Non-pigmented ciliary epithelial cell (primary cell): ENCODE measurements at regions not wholly inside any gene's neighbourhood (a gene's known extent, or its start where the extent isn't known, plus 50 kb on each side); places are given as distances from the start of the nearest gene placed in this dataset.
"Not testable (repeated sequence)": the region's sequence is repeated elsewhere in the genome, so short reads cannot be mapped to it uniquely, and the experiment has no call there.

ENCODE experiments used
- DNase-seq: peaks from one replicate; pipeline ENCODE4 v3.0.0-alpha.2; 2010; ENCODE audit warnings: low read depth

DNA sequence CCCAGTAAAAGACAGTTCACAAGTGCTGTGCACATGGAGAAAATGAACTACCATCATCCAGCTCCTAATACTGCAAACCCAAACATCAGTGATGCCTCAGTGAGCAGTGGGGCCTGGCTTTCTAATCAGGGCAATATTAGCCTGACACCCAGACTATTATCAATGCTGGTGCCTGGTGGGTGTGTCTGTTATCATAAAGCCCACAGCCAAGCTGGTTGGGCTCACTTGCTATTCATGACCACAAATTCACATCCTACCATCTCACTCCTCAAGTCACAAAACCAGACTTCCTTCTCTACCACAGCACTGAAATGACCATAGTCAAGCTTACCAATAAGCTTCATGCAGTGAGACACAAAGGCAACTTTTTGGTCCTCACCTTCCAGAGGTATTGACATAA is 180.8 kb upstream of the PLN start:
- no peak for DNase-seq

DNA sequence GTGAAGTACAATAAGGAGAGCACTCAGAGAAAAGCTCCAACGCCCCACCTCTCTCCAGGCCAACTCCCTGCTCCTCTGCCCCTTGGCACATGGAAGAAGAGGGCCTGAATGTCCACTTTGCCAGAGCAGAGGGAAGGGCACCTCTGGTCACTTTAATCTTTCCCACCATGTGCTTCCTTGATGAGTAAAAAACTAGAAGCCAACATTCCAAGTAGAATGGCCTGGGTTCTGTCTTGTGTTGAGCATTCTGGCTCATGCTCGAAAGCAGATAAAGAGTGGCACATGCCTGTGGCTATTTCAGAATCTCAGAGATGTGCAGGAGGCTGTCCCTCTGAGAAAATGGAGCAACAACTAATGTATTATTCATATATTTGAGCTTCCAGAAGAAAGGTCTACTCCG is 177.4 kb upstream of the PLN start:
- DNase-seq: no peak

DNA sequence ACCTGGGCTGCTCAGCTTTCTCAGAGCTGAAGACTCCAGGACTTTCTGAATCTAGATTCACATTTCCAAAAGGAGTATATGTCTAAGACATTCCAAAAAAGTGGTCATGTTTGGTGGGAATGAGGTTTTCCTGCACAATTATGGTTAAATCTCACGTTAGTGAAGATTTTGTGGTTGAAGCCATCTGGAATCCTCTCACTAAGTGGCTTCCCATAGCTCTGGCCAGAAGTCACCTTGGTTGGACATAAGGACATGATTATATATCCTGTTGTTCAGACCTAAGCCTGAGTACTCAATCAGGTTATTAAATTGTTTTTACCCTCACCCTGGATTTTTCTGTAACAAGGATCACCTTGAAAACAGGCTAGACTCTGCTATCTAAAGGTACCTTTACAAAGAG is 176.1 kb upstream of the PLN start:
- no peak for DNase-seq

DNA sequence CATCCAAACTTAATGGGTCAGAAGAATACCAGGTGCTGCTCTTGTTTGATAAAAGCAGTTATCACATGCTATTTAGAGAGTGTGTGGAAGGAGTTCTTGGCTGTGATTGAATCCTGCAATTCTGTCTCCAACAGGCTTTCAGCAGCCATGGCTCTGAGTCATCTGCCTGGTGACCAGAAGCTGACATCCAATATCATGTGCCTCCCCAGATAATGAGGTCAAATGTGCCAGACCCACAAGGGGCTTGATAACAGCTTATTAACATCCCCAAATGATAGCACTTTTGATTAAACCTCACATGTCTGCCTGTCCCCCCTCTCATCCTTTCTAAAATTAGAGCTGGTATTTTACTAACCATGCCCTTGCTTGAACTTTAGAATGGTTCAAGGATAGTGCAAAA is 175.7 kb upstream of the PLN start:
- DNase-seq: no peak

DNA sequence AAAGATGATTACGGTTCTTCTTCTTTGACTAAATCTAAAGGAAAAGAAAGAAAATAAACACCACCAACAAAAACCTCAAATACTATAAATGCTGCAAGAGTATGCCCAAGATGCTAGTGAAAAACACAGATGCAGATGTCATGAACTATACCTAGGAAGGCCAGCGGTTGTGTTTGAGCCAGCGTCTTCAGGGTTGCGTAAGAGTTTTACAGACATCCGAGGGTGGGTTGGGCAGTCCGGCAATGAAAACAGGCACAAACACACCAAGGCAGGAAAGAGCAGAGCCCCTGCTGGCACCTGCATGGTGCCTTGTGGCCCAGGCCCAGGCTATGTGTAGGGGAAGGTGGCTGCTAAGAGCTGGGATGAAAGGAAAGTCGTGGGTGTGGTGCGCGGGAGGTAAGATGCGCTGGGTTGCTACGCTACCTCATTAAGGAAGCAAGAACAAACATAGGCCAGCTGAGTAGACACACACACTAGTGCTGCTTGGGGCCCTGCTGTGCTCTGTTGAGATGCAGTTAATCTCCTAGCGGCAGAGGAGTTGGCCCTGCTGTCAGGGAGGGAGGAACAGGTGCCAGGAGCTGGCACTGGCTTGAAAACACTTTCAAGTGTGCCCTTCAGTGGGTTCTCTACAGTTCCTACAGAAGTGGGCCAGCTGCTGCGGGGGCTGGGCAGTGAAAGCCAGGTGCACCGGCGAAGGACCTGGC is 170.2 kb upstream of the PLN start:
- DNase-seq: no peak

DNA sequence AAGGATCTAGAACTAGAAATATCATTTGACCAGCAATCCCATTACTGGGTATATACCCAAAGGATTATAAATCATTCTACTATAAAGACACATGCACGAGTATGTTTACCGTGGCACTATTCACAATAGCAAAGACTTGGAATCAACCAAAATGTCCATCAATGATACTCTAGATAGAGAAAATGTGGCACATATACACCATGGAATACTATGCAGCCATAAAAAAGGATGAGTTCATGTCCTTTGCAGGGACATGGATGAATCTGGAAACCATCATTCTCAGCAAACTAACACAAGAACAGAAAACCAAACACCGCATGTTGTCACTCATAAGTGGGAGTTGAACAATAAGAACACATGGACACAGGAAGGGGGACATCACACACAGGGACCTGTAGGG is 167.5 kb upstream of the PLN start:
- DNase-seq: not testable (repeated sequence)

DNA sequence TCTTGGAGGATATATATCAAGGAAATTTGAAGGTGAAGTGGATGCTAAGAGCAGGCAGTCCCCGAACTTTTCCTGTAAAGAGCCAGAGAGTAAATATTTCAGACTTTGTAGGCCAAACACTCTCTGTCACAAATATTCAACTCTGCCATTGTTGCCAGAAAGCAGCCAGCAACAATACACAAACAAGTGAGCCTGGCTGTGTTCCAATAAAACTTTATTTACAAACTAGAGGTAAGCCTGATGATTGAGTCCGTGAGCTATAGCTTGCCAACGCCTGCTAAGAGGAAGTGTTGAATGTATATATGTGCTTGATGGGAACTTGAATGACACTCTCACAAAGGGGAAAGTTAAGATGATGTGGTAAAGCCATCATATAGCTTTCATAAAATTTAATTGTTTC is 166.0 kb upstream of the PLN start:
- no peak for DNase-seq

DNA sequence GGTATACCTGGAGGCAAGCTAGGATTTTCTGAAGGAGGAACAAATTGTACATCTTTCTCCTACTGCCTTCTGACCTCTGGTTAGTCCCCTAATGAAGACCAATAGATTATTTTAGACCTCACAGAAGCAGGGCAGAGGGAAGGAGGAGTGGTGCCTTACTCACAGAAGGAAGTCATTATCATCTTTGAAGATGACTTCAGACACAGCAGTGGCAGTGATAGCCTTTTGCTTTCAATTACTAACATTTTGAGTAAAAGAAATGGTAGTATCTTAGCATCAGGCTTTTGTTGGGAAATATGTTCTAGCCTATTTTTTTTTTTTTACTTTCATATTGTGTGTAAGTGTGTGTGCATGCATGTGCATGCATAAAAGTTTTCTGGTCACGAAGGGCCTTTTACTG is 164.2 kb upstream of the PLN start:
- no peak for DNase-seq

DNA sequence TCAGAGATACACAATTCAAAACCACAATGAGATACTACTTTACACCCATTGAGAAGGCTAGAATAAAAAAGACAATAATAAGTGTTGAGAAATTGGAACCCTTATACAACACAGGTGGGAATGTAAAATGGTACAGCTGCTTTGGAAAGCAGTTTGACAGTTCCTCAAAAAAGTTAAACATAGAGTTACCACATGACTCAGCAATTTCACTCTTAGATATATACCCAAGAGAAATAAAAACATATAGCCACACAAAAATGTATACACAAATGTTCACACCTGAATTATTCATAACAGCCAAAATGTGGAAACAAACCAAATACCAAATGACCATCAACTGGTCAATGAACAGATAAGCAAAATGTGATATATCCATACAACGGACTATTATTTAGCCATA is 161.1 kb upstream of the PLN start:
- no peak for DNase-seq

DNA sequence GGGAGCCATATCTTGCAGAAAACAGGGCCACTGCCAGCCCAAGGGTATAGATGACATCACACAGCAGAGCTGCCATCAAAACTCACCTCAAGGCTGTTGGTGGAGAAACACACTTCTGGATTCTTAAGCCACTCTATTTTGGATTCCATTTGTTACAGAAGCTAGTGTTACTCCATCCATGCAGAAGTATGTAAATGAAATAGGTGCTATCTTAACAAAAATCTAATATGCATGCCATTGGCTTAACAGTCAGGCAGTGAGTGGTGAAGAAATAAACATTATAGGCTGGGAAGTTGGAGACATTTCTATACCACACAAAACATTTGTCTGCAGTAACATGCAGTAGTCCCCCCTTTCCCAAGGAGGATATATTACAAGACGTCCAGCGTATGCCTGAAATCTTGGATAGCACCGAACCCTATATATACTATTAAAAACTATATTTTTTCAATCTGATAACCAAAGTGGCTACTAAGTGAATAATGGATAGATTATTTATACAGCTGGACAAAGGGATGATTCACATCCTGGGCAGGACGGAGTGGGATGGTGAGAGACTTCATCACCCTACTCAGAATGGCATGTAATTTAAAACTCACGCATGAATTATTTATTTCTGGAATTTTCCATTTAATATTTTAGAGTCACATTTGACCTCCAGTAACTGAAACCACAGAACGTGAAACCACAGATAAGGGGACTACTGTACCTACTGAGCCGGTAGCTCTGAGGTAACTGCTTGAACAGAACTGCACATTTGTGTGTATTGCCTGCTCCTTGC is 160.0 kb upstream of the PLN start:
- DNase-seq: peak; percentile 83

DNA sequence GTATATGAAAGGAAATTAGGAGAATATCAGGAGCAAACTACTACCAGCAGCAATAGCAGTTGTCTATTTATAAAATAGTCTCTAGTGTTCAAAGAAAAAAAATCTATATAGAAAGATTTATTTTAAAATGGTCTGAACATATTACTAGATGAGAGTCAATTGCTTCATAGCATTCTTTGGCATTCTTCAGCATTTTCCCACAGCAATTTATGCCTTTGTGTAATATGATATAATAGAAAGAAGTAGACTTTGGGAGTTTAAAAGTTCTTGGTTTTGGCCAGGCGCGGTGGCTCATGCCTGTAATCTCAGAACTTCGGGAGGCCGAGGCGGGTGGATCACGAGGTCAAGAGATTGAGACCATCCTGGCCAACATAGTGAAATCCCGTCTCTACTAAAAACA is 157.0 kb upstream of the PLN start:
- no peak for DNase-seq

DNA sequence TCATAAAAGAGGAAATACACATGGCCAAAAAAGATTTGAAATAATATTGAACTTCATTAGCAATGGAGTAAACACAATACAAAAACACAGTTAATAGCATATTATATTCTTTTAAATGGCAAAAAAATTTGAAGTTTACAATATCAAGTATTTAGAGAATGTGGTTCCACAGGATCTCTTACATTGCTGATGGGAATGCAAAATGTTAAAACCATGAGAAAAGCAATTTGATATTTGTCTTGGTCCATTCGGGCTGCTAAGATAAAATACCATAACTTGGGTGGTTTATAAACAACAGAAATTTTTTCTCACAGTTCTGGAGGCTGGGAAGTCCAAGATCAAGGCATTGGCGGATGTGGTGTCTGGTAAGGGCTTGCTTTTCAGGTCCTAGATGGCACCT is 154.0 kb upstream of the PLN start:
- no peak for DNase-seq

DNA sequence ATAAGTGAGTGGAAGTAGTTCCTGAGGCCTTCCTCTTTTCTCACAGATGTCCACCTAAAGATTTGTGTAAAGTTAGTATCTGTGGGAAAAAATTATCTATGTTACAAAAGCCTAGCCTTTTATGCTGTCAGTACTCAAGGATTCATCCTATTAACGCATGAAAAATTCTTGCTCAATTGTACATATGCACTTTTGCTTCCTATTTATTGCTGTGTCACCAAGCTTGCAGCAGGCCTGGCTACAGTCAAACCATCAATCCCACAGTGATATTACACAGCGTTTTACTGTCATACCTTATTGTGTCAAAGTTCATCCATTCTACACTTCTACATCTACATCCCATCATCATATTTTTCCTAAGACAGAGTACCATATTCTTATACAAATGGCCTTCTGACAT is 151.1 kb upstream of the PLN start:
- DNase-seq: no peak

DNA sequence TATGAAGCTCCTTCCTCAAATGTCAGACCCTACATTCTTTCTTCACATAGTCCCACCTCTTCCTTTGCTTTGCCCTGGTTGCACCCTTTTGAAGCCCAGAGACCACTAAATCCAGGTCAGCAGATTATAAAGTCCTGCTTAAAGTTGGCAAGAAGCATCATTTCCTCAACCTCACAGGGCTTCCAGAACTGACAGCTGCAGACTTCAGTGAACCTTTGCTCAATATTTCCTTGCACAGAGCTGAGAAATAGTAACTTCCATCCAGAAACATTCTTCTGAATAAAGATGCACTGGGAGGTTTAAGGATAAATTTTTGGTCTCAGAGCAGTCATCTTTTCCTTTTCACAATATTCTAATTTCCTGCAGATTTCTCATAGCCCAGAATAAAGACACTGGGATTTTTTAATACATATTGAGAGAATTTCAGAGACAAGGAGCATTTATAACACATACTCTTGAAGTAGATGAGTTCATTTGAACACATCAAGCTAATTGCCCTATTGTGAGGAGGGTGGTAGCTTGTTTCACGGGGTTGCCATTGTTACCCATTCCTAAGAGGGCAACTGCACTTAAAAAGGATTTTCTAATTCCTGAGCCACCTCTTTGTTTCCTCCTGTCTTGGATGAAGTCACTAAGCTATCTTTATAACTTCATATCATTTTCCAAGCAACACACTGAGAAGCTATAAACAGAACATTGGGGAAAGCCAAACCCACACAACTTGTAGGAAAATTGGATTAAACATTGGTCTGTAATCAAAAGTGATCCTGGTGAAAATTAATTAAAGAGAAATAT is 150.2 kb upstream of the PLN start:
- no peak for DNase-seq

DNA sequence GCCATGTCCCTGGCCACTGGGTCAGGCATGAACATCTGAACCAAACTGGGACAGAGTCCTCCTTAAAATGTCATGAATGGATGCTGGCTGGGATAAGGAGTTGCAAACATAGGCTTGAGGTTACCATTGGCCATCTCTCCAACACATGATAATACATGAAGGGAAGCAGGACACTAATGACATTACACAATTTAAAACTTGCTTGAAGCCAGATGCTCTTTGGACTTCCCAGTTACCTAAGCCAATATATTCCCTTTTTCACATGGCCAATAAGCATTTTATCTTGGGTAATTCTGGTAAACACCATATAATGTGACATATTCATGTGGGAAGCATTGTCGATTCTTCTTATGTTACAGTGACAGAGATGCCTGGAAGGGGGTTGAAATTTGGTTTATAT is 148.0 kb upstream of the PLN start:
- DNase-seq: no peak

DNA sequence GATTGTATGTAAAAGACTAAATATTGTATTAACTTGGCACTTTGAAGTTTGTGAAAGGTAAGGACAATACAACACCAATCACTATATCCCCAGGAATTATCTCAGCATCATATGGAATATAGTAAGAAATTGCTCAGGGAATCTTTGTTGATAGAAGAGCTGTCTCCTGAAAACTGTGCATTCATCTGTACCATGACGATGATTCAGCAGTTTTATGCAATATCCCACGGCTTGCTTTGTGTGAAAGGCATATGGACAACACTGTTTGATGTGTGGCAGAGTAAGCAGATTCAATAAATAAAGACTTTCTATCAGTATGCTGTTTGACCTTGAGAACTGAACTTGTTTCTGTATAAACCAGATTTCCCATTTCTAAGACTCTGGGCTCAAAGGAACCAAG is 147.5 kb upstream of the PLN start:
- DNase-seq: no peak

DNA sequence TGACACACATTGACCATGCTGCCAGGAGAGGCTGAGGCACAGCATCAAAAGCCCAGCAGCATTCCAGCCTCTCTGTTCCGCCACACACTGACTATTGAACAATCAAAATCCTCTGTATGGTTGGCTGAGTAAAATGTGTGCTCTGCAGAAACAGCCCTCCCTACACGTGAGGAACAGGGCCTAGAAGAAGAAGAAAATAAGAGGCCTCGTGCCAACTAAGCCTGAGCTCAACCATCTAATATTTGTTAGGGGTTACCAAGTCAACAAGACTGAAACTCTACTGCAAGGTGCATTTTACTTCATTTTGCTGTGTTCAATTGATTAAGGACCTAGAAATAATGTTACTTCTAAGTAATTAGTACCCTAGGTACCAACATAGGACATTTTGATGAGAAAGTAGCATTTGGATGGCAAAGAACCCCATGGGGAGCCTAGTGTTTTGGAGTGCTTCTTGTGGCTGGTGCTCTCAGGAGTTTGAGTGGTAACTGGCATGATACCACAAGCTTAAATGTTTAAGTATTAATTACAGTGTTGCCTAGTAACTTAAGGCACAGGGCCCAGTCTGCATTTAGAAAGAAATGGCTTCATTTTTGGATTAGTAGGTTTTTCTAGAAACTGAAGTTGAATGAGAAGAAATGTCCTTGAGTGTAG is 146.6 kb upstream of the PLN start:
- no peak for DNase-seq

DNA sequence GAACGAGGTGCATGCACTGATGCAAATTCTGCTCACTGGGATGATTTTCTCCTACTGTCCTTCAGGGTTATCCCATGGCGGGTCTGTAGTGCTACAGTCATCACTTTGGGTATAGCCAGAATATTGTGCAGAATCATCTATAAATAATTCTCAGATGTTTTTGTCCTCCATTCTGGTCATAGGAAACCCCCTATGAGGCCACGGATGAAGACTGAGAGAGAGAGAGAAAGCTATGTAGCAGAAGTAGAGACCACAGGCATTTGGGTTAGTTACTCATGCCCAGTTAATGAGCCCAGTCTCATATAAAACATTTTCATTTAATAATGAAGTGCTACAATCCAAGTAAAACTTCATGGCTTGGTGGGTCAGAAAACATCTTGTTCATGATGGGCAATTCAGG is 145.1 kb upstream of the PLN start:
- DNase-seq: no peak

DNA sequence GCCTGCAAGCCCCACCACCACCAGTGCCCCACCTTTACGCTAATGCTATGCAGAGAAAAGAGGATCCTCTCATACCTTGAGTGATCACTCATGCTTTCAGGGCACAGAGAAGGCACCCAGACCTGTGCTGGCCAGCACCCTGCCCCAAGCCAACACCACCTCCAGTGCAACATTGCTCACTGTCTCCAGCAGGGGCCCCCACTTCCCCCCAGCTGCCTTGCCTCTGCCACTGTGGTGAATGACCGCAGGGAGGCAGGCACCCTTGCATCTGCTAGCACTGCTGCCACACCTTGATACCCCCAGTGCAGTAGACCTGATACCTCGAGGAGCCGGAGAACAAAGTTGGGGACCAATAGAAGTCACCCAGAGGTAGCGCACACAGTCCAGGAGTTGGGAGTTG is 139.2 kb upstream of the PLN start:
- DNase-seq: no peak

DNA sequence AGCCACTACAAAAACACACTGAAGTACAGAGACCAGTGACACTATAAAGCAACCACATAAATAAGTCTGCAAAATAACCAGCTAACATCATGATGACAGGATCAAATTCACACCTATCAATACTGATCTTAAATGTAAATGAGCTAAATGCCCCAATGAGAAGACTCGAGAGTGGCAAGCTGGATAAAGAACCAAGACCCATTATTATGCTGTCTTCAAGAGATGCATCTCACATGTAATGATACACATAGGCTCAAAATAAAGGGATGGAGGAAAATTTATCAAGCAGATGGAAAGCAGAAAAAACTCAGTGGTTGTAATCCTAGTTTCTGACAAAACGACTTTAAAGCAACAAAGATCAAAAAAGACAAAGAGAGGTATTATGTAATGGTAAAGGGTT is 138.1 kb upstream of the PLN start:
- DNase-seq: no peak
